B cell (primary cell): ENCODE measurements at regions not wholly inside any gene's neighbourhood (a gene's known extent, or its start where the extent isn't known, plus 50 kb on each side); places are given as distances from the start of the nearest gene placed in this dataset.

ENCODE experiments used
- EZH2 ChIP-seq: IDR thresholded peaks from 2 replicates; pipeline ENCODE4 v1.6.1; 2012; ENCODE audit warnings: borderline replicate concordance, low read depth, mild to moderate bottlenecking, moderate library complexity, low read length; ENCODE audit not compliant: insufficient read depth, poor library complexity, severe bottlenecking
- TF ChIP-seq, protein P1 (sequence below): fragments of 200-600 bp; IDR thresholded peaks from one replicate; pipeline ENCODE4 v1.8.0; 2022; ENCODE audit warnings: antibody characterized with exemption, mild to moderate bottlenecking

DNA sequence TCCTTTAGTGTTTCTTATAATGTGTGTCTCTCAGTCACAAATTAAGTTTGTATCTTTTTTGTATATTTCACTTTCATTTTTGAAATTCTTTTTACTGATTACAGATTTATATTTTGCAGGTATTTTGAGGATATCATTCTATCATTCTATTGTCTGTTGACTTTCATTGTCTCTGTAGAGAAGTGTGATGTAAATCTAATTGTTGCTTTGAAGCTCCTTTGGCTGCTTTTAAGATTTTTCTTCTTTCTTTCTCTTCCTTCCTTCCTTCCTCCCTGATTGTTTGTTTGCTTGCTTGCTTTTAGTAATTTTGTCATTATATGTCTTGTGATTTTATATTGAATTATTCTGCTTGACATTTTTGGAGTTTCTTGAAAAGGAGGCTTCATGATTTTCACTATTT lies 75.3 kb upstream of the MAST4 start:
- TF ChIP-seq EZH2 = no peak
- TF ChIP-seq, protein P1, sequence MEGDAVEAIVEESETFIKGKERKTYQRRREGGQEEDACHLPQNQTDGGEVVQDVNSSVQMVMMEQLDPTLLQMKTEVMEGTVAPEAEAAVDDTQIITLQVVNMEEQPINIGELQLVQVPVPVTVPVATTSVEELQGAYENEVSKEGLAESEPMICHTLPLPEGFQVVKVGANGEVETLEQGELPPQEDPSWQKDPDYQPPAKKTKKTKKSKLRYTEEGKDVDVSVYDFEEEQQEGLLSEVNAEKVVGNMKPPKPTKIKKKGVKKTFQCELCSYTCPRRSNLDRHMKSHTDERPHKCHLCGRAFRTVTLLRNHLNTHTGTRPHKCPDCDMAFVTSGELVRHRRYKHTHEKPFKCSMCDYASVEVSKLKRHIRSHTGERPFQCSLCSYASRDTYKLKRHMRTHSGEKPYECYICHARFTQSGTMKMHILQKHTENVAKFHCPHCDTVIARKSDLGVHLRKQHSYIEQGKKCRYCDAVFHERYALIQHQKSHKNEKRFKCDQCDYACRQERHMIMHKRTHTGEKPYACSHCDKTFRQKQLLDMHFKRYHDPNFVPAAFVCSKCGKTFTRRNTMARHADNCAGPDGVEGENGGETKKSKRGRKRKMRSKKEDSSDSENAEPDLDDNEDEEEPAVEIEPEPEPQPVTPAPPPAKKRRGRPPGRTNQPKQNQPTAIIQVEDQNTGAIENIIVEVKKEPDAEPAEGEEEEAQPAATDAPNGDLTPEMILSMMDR = no peak
